Neuronal stem cell (in vitro differentiated cells): ENCODE measurements at regions not wholly inside any gene's neighbourhood (a gene's known extent, or its start where the extent isn't known, plus 50 kb on each side); places are given as distances from the start of the nearest gene placed in this dataset.
A peak's percentile ranks its signal among the peaks of the same experiment; 100 is the strongest.

Experiments used
- DNase-seq: peaks from one replicate; pipeline ENCODE4 v3.0.0-alpha.2; 2013; ENCODE audit warnings: low spot score
- H2AFZ ChIP-seq: one replicate; pipeline ENCODE4 v1.6.1; 2013; ENCODE audit warnings: mild to moderate bottlenecking, low read length, inconsistent platforms
- H2AK5ac ChIP-seq: 2 replicates; pipeline ENCODE4 v1.6.1; 2013; ENCODE audit warnings: low read depth, mild to moderate bottlenecking, inconsistent platforms, low read length, moderate library complexity, mixed read lengths
- H2BK120ac ChIP-seq: 2 replicates; pipeline ENCODE4 v1.6.1; 2013; ENCODE audit warnings: low read depth, mild to moderate bottlenecking, inconsistent platforms, low read length, moderate library complexity, mixed read lengths
- H2BK12ac ChIP-seq: one replicate; pipeline ENCODE4 v1.6.1; 2013; ENCODE audit warnings: low read length, inconsistent platforms
- H2BK15ac ChIP-seq: 2 replicates; pipeline ENCODE4 v1.6.1; 2013; ENCODE audit warnings: mild to moderate bottlenecking, low read length, inconsistent platforms, mixed read lengths
- H2BK5ac ChIP-seq: one replicate; pipeline ENCODE4 v1.6.1; 2013; ENCODE audit warnings: inconsistent platforms, mild to moderate bottlenecking, low read length, moderate library complexity
- H3K14ac ChIP-seq: one replicate; pipeline ENCODE4 v1.6.1; 2013; ENCODE audit warnings: low read length, inconsistent platforms
- H3K18ac ChIP-seq: 2 replicates; pipeline ENCODE4 v1.6.1; 2013; ENCODE audit warnings: low read length, inconsistent platforms
- H3K23ac ChIP-seq: 2 replicates; pipeline ENCODE4 v1.6.1; 2013; ENCODE audit warnings: low read depth, mild to moderate bottlenecking, mixed read lengths, low read length, inconsistent platforms; ENCODE audit not compliant: poor library complexity
- H3K27ac ChIP-seq: replicated peaks from 3 replicates; pipeline ENCODE4 v1.5.1; 2013; ENCODE audit warnings: low read length, inconsistent platforms
- H3K27me3 ChIP-seq, 3 experiments: 2 replicates each; pipeline ENCODE4 v1.6.1; 2013; ENCODE audit warnings: low read length in 3 of 3, mild to moderate bottlenecking in 2 of 3, inconsistent platforms in 1 of 3, low read depth in 1 of 3, mixed read lengths in 1 of 3, moderate library complexity in 1 of 3; ENCODE audit not compliant: control insufficient read depth in 3 of 3, insufficient read depth in 3 of 3
- H3K36me3 ChIP-seq, 2 donors: replicated peaks in 1 of 2; 2 replicates each; pipeline ENCODE4 v1.6.1; 2013; ENCODE audit warnings: low read length in 2 of 2; ENCODE audit not compliant: control insufficient read depth in 2 of 2, insufficient read depth in 2 of 2
- H3K4ac ChIP-seq: 2 replicates; pipeline ENCODE4 v1.6.1; 2013; ENCODE audit warnings: inconsistent platforms, mild to moderate bottlenecking, low read length, moderate library complexity
- H3K4me1 ChIP-seq, 2 donors: 1 replicate in 1 of 2; 2 replicates in 1 of 2; pipeline ENCODE4 v1.6.1; 2013; ENCODE audit warnings: low read length in 2 of 2, low read depth in 1 of 2; ENCODE audit not compliant: control insufficient read depth in 2 of 2, insufficient read depth in 1 of 2
- H3K4me2 ChIP-seq: one replicate; pipeline ENCODE4 v1.6.1; 2013; ENCODE audit warnings: mild to moderate bottlenecking, low read length, inconsistent platforms; ENCODE audit not compliant: insufficient read depth, poor library complexity, severe bottlenecking
- H3K4me3 ChIP-seq, 2 donors: 2 replicates each; pipeline ENCODE4 v1.5.1; 2013; ENCODE audit warnings: low read length in 2 of 2, mild to moderate bottlenecking in 2 of 2, inconsistent platforms in 1 of 2, moderate library complexity in 1 of 2
- H3K79me1 ChIP-seq: one replicate; pipeline ENCODE4 v1.6.1; 2013; ENCODE audit warnings: low read depth, mild to moderate bottlenecking, inconsistent platforms, low read length, moderate library complexity
- H3K9ac ChIP-seq: one replicate; pipeline ENCODE4 v1.6.1; 2013; ENCODE audit warnings: mild to moderate bottlenecking, low read depth, low read length, inconsistent platforms; ENCODE audit not compliant: poor library complexity
- H3K9me3 ChIP-seq, 2 donors: replicated peaks in 1 of 2; 2 replicates each; pipeline versions ENCODE3 to v1.6.1; 2013; ENCODE audit warnings: low read length in 2 of 2, mild to moderate bottlenecking in 2 of 2, inconsistent platforms in 1 of 2, low read depth in 1 of 2, mixed read lengths in 1 of 2, moderate library complexity in 1 of 2; ENCODE audit not compliant: control insufficient read depth in 2 of 2, insufficient read depth in 1 of 2
- H4K8ac ChIP-seq: one replicate; pipeline ENCODE4 v1.6.1; 2013; ENCODE audit warnings: low read depth, mild to moderate bottlenecking, inconsistent platforms, low read length, moderate library complexity
- H4K91ac ChIP-seq: one replicate; pipeline ENCODE4 v1.6.1; 2013; ENCODE audit warnings: low read length, low read depth, mild to moderate bottlenecking, inconsistent platforms; ENCODE audit not compliant: poor library complexity
- WGBS, 2 donors: extraction: QIAGEN DNeasy Blood & Tissue Kit; methylation state at CpG; one replicate each; pipeline ENCODE4 v1.1.7; 2013; ENCODE audit warnings: missing lambda C conversion rate in 2 of 2, mixed read lengths in 1 of 2; ENCODE audit not compliant: insufficient read length in 2 of 2, insufficient replicate concordance in 1 of 2; ENCODE audit errors: extremely low coverage in 2 of 2; 5-methylcytosine and 5-hydroxymethylcytosine counted together

- Histone ChIP-seq H3K18ac (no peak overlapping the region), H3K4me1 (peaks cover 0 to 6% of the 10 kb centered on the region in 2 donors), H4K8ac (no peak overlapping the region), H2AFZ (peak overlapping the region; percentile 16), H3K79me1 (no peaks in the 10 kb centered on the region), H3K4me2 (no peak overlapping the region), H4K91ac (no peak overlapping the region), H3K23ac (no peak overlapping the region), H3K27me3 (peaks cover 0 to 3% (median 0%) of the 10 kb centered on the region in 3 experiments), H2BK12ac (no peak overlapping the region), H2BK5ac (no peak overlapping the region), H3K9ac (no peak overlapping the region), H3K27ac (no peak overlapping the region), H2BK120ac (no peak overlapping the region), H3K9me3 (no peaks in the 10 kb centered on the region), H2AK5ac (no peak overlapping the region), H3K4ac (no peak overlapping the region), H3K14ac (no peak overlapping the region), H3K4me3 (no peak overlapping the region), H2BK15ac (no peak overlapping the region), H3K36me3 (no peaks in the 10 kb centered on the region)
- no CpG with 5 or more reads among the region's 4 CpGs for WGBS, 2 donors
- DNase-seq: no peak
Observed at GRCh38 chr1:182259229-182259872, 132.2 kb downstream of the GLUL start.

DNA sequence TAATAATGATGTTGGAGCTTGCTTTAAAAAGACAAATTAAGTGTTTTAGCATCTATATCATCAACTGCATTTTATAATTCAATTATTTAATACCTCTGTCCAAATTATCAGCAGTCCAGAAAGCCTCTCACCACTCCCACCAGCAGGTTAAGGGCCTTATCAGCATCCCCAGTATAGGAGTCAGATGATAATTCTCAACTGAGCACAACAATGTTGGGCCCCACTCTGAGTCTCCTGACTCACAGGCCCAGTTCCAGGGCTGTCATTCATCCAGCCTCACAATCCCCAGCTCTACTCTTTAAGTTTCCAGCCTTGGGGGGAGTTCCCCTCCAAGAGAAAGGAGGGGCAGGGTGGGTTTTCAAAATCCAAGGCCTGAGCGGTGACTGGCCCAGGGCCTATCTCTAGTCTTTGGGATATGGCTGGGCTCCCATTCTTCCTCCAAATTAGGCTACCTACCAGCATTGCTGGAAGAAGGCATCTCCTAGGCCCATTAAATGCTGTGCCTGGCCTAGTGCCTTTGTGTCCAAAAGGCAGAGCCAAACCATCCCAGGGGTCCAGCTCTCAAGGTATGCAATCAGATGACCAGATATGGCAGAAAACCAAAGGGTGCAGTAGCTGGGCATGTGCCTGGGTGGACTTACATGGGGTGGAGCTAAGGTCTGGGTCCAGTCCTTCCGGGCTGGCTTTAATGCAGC lies 134.1 kb downstream of the GLUL start:
- H3K27me3 ChIP-seq: no peaks in the 10 kb centered on the region
- no peak overlapping the region for H4K91ac ChIP-seq
- no CpG with 5 or more reads among the region's 2 CpGs for WGBS, 2 donors
- H2BK12ac ChIP-seq: no peak overlapping the region
- peak overlapping the region; percentile 39 for H2BK15ac ChIP-seq
- peak overlapping the region; percentile 64 for H2AK5ac ChIP-seq
- no peak overlapping the region for H3K4me2 ChIP-seq
- no peaks in the 10 kb centered on the region for H3K79me1 ChIP-seq
- no peak overlapping the region for H3K23ac ChIP-seq
- H3K4me3 ChIP-seq: no peak overlapping the region
- no peak overlapping the region for H2AFZ ChIP-seq
- H2BK120ac ChIP-seq: no peak overlapping the region
- H3K9me3 ChIP-seq: no peaks in the 10 kb centered on the region
- no peak overlapping the region for H3K9ac ChIP-seq
- DNase-seq: no peak
- H3K4me1 ChIP-seq: peaks cover 0 to 6% of the 10 kb centered on the region in 2 donors
- no peak overlapping the region for H3K27ac ChIP-seq
- no peaks in the 10 kb centered on the region for H3K36me3 ChIP-seq
- no peak overlapping the region for H3K14ac ChIP-seq
- no peak overlapping the region for H2BK5ac ChIP-seq
- peak overlapping the region; percentile 93 for H4K8ac ChIP-seq
- H3K4ac ChIP-seq: peak overlapping the region; percentile 85
- peak overlapping the region; percentile 82 for H3K18ac ChIP-seq

GRCh38 chr1:182256931-182257330 lies 134.7 kb downstream of the GLUL start:
- Histone ChIP-seq H2BK5ac (no peak overlapping the region), H3K4me3 (no peak overlapping the region), H4K91ac (no peak overlapping the region), H3K23ac (no peak overlapping the region), H3K18ac (no peak overlapping the region), H3K9me3 (no peaks in the 10 kb centered on the region), H2BK12ac (no peak overlapping the region), H3K4me1 (peaks cover 0 to 4% of the 10 kb centered on the region in 2 donors), H3K9ac (no peak overlapping the region), H4K8ac (no peak overlapping the region), H2AFZ (no peak overlapping the region), H3K36me3 (no peaks in the 10 kb centered on the region), H3K27ac (no peak overlapping the region), H3K4me2 (no peak overlapping the region), H2BK120ac (no peak overlapping the region), H3K4ac (no peak overlapping the region), H3K27me3 (no peaks in the 10 kb centered on the region), H3K79me1 (no peaks in the 10 kb centered on the region), H2AK5ac (no peak overlapping the region), H2BK15ac (no peak overlapping the region), H3K14ac (no peak overlapping the region)
- no CpG with 5 or more reads among the region's 4 CpGs for WGBS, 2 donors
- no peak for DNase-seq

DNA sequence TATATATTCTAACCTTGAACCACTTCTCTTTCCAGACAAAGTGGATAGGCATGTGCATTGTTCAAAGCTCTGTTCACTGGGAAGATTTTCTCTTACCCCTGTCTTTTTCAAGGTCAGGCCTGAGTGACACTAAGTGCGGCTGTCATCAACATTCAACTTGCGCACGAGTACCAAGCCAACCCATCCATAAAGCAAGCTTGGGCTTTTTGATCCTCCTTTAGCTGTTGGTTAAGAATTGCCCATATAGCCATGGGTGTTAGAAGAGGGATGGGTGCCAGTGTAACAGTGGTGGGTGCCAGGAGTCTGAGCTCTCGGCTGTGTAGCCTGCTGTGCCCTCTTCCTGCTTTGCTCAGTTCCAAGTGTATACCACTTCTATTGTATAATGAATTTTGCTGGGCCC lies 136.1 kb downstream of the GLUL start:
- H3K4me3 ChIP-seq: no peak overlapping the region
- H4K8ac ChIP-seq: no peak overlapping the region
- no peak overlapping the region for H2AK5ac ChIP-seq
- no peak overlapping the region for H3K23ac ChIP-seq
- H2BK120ac ChIP-seq: no peak overlapping the region
- H2BK12ac ChIP-seq: peak overlapping the region; percentile 46
- H3K27me3 ChIP-seq: no peaks in the 10 kb centered on the region
- no peak overlapping the region for H3K4me2 ChIP-seq
- H2BK5ac ChIP-seq: no peak overlapping the region
- no peak overlapping the region for H3K27ac ChIP-seq
- no CpG with 5 or more reads among the region's 4 CpGs for WGBS, 2 donors
- no peaks in the 10 kb centered on the region for H3K9me3 ChIP-seq
- H3K9ac ChIP-seq: no peak overlapping the region
- no peak overlapping the region for H2AFZ ChIP-seq
- H3K18ac ChIP-seq: no peak overlapping the region
- no peak overlapping the region for H3K14ac ChIP-seq
- no peak for DNase-seq
- no peaks in the 10 kb centered on the region for H3K36me3 ChIP-seq
- H4K91ac ChIP-seq: no peak overlapping the region
- H3K79me1 ChIP-seq: no peaks in the 10 kb centered on the region
- H2BK15ac ChIP-seq: no peak overlapping the region
- no peak overlapping the region for H3K4ac ChIP-seq
- peaks cover 0 to 4% of the 10 kb centered on the region in 2 donors for H3K4me1 ChIP-seq
